ENCODE measurements at regions not wholly inside any gene's neighbourhood (a gene's known extent, or its start where the extent isn't known, plus 50 kb on each side); places are given as distances from the start of the nearest gene placed in this dataset.

GRCh38 chr1:81428998-81429397, 371.7 kb upstream of the ADGRL2 start:
- TF ChIP-seq CTCF (IDR thresholded peaks at IDR 0.05) (no peak), POLR2A (IDR thresholded peaks at IDR 0.05) (no peak)

Data from breast epithelium (tissue), 3 donors.